Neuron (in vitro differentiated cells): ENCODE measurements at regions not wholly inside any gene's neighbourhood (a gene's known extent, or its start where the extent isn't known, plus 50 kb on each side); places are given as distances from the start of the nearest gene placed in this dataset.

Experiments
- H2AFZ ChIP-seq: one replicate; pipeline ENCODE4 v1.6.1; 2013; ENCODE audit warnings: low read depth, mild to moderate bottlenecking, inconsistent platforms, low read length, moderate library complexity
- H3K27me3 ChIP-seq: one replicate; pipeline ENCODE4 v1.6.1; 2013; ENCODE audit warnings: low read length; ENCODE audit not compliant: insufficient read depth
- H3K36me3 ChIP-seq: one replicate; pipeline ENCODE4 v1.6.1; 2013; ENCODE audit warnings: low read length; ENCODE audit not compliant: insufficient read depth
- H3K4me1 ChIP-seq: one replicate; pipeline ENCODE4 v1.6.1; 2013; ENCODE audit warnings: low read length; ENCODE audit not compliant: insufficient read depth
- H3K4me3 ChIP-seq: 2 replicates; pipeline ENCODE4 v1.5.1; 2013; ENCODE audit warnings: mild to moderate bottlenecking, low read length, moderate library complexity
- H3K9me3 ChIP-seq: one replicate; pipeline ENCODE4 v1.6.1; 2013; ENCODE audit warnings: low read length

GRCh38 chr6:119536666-119537065, 187.1 kb upstream of the MAN1A1 start:
- H3K9me3 ChIP-seq = no peaks in the 10 kb centered on the region
- no peak overlapping the region for H2AFZ ChIP-seq
- H3K36me3 ChIP-seq = no peaks in the 10 kb centered on the region
- H3K4me3 ChIP-seq = no peak overlapping the region
- no peaks in the 10 kb centered on the region for H3K4me1 ChIP-seq
- H3K27me3 ChIP-seq = no peaks in the 10 kb centered on the region

- H3K4me3 ChIP-seq = no peak overlapping the region
Measured at GRCh38 chr6:119535332-119535731, 185.8 kb upstream of the MAN1A1 start.

GRCh38 chr6:119533603-119534279, 184.2 kb upstream of the MAN1A1 start:
- Histone ChIP-seq H3K4me1 (no peaks in the 10 kb centered on the region), H3K36me3 (no peaks in the 10 kb centered on the region), H3K27me3 (no peaks in the 10 kb centered on the region), H2AFZ (no peak overlapping the region), H3K9me3 (no peaks in the 10 kb centered on the region), H3K4me3 (no peak overlapping the region)

More at GRCh38 chr6:119535332-119535731, 185.8 kb upstream of the MAN1A1 start:
- H3K4me1 ChIP-seq = no peaks in the 10 kb centered on the region
- H3K36me3 ChIP-seq = no peaks in the 10 kb centered on the region
- H2AFZ ChIP-seq = no peak overlapping the region
- H3K27me3 ChIP-seq = no peaks in the 10 kb centered on the region
- H3K9me3 ChIP-seq = no peaks in the 10 kb centered on the region

- no peaks in the 10 kb centered on the region for H3K36me3 ChIP-seq
- H3K9me3 ChIP-seq = no peaks in the 10 kb centered on the region
- H3K4me1 ChIP-seq = no peaks in the 10 kb centered on the region
- H2AFZ ChIP-seq = no peak overlapping the region
- H3K27me3 ChIP-seq = no peaks in the 10 kb centered on the region
- H3K4me3 ChIP-seq = no peak overlapping the region
Measured at GRCh38 chr6:119527231-119527578, 177.6 kb upstream of the MAN1A1 start.

- H3K4me1 ChIP-seq = no peaks in the 10 kb centered on the region
- no peaks in the 10 kb centered on the region for H3K36me3 ChIP-seq
- no peaks in the 10 kb centered on the region for H3K9me3 ChIP-seq
- no peaks in the 10 kb centered on the region for H3K27me3 ChIP-seq
- H3K4me3 ChIP-seq = no peak overlapping the region
- no peak overlapping the region for H2AFZ ChIP-seq
Measured at GRCh38 chr6:119526561-119527230, 177.1 kb upstream of the MAN1A1 start.

GRCh38 chr6:119524410-119524809, 174.8 kb upstream of the MAN1A1 start:
- H3K9me3 ChIP-seq = no peaks in the 10 kb centered on the region
- no peaks in the 10 kb centered on the region for H3K4me1 ChIP-seq
- H3K27me3 ChIP-seq = no peaks in the 10 kb centered on the region
- H2AFZ ChIP-seq = no peak overlapping the region
- H3K36me3 ChIP-seq = no peaks in the 10 kb centered on the region
- H3K4me3 ChIP-seq = no peak overlapping the region

- H2AFZ ChIP-seq = no peak overlapping the region
- no peaks in the 10 kb centered on the region for H3K4me1 ChIP-seq
- H3K4me3 ChIP-seq = no peak overlapping the region
- H3K9me3 ChIP-seq = no peaks in the 10 kb centered on the region
- H3K36me3 ChIP-seq = no peaks in the 10 kb centered on the region
- no peaks in the 10 kb centered on the region for H3K27me3 ChIP-seq
Measured at GRCh38 chr6:119523556-119523955, 174.0 kb upstream of the MAN1A1 start.

GRCh38 chr6:119521251-119521650, 171.7 kb upstream of the MAN1A1 start:
- Histone ChIP-seq H3K4me1 (no peaks in the 10 kb centered on the region), H3K27me3 (no peaks in the 10 kb centered on the region), H3K4me3 (no peak overlapping the region), H3K36me3 (no peaks in the 10 kb centered on the region), H2AFZ (no peak overlapping the region), H3K9me3 (no peaks in the 10 kb centered on the region)

GRCh38 chr6:119517428-119517827, 167.9 kb upstream of the MAN1A1 start:
- H3K27me3 ChIP-seq = no peaks in the 10 kb centered on the region
- H2AFZ ChIP-seq = no peak overlapping the region
- H3K9me3 ChIP-seq = no peaks in the 10 kb centered on the region
- H3K36me3 ChIP-seq = no peaks in the 10 kb centered on the region
- no peaks in the 10 kb centered on the region for H3K4me1 ChIP-seq
- H3K4me3 ChIP-seq = no peak overlapping the region

GRCh38 chr6:119514345-119514744, 164.8 kb upstream of the MAN1A1 start:
- H3K36me3 ChIP-seq = no peaks in the 10 kb centered on the region
- H3K27me3 ChIP-seq = no peaks in the 10 kb centered on the region
- no peak overlapping the region for H3K4me3 ChIP-seq
- H3K4me1 ChIP-seq = no peaks in the 10 kb centered on the region
- no peak overlapping the region for H2AFZ ChIP-seq
- no peaks in the 10 kb centered on the region for H3K9me3 ChIP-seq

GRCh38 chr6:119511024-119511423, 161.5 kb upstream of the MAN1A1 start:
- no peak overlapping the region for H3K4me3 ChIP-seq
- no peaks in the 10 kb centered on the region for H3K4me1 ChIP-seq
- H3K9me3 ChIP-seq = no peaks in the 10 kb centered on the region
- no peaks in the 10 kb centered on the region for H3K27me3 ChIP-seq
- no peak overlapping the region for H2AFZ ChIP-seq
- H3K36me3 ChIP-seq = no peaks in the 10 kb centered on the region

- H3K4me3 ChIP-seq = no peak overlapping the region
- no peaks in the 10 kb centered on the region for H3K27me3 ChIP-seq
- no peak overlapping the region for H2AFZ ChIP-seq
- H3K9me3 ChIP-seq = no peaks in the 10 kb centered on the region
- peaks cover 4% of the 10 kb centered on the region for H3K4me1 ChIP-seq
- no peaks in the 10 kb centered on the region for H3K36me3 ChIP-seq
Measured at GRCh38 chr6:119510246-119510645, 160.7 kb upstream of the MAN1A1 start.

- no peak overlapping the region for H3K4me3 ChIP-seq
- no peaks in the 10 kb centered on the region for H3K36me3 ChIP-seq
- H3K27me3 ChIP-seq = no peaks in the 10 kb centered on the region
- no peak overlapping the region for H2AFZ ChIP-seq
- H3K9me3 ChIP-seq = no peaks in the 10 kb centered on the region
- H3K4me1 ChIP-seq = peaks cover 11% of the 10 kb centered on the region
Measured at GRCh38 chr6:119506631-119507174, 157.1 kb upstream of the MAN1A1 start.
